Iris pigment epithelial cell (primary cell): ENCODE measurements at regions not wholly inside any gene's neighbourhood (a gene's known extent, or its start where the extent isn't known, plus 50 kb on each side); places are given as distances from the start of the nearest gene placed in this dataset.

Experiments
- DNase-seq: peaks from one replicate; pipeline ENCODE4 v3.0.0-alpha.2; 2011; ENCODE audit warnings: low read depth

DNA sequence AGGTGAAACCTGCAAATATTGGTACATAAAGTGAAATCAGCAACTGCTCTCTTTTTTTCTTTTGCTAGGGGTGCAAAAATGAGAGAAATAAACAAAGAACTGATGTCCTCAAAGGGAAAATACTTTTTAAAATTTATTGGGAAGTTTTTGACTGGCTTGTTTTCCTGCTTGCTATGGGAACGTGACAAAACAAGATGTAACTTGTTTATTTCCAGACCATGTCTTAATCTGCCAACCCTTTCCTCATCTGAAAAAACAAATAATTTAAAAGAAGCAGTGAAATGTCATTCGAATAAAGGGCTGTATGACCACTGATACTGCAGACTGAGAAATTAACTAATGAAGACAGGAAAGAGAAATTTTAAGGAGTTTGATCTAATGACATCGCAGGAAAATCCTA, 221.9 kb downstream of the CBLN4 start:
- DNase-seq = no peak

DNA sequence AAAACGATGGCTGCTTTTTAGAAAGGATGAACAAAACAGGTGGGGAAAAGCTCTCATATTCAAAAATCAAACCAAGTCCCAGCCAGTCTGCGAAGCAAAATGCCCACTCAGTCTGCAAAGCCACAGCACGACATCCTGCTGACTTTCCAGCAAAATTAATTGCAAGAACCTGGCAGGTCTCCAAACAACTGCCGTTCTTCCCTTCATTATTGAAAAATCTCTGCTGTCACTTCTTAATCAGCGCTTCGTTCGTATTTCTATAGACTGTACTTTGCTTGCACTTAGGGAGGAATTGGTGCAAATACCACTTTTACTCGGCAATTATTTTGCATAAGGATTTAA, 222.4 kb downstream of the CBLN4 start:
- DNase-seq = no peak

GRCh38 chr20:55782224-55782911, 223.0 kb downstream of the CBLN4 start:
- DNase-seq = no peak

DNA sequence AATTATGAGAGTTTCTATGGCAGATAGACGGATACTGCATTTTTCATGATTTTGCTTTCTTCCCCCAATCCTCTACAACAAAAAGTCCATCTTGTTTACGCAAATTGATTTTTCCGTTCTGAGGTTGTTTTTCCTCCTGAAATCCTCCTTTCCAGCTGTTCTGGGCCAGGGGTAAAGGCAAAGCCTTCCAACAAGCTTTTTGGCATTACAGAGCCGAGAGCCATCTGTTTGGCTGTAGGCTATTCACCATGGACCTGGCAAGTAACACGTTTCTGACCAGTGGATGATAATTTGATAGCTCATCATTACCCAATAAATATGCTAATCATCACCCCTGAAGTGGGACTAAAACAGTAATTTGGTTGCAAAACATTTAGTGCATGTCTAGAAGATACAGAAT, 226.5 kb downstream of the CBLN4 start:
- no peak for DNase-seq

- DNase-seq = no peak
Observed at GRCh38 chr20:55777641-55778040, 227.7 kb downstream of the CBLN4 start.

- DNase-seq = no peak
Observed at GRCh38 chr20:55776176-55776575, 229.1 kb downstream of the CBLN4 start.

- DNase-seq = no peak
Observed at GRCh38 chr20:55774628-55775027, 230.7 kb downstream of the CBLN4 start.

DNA sequence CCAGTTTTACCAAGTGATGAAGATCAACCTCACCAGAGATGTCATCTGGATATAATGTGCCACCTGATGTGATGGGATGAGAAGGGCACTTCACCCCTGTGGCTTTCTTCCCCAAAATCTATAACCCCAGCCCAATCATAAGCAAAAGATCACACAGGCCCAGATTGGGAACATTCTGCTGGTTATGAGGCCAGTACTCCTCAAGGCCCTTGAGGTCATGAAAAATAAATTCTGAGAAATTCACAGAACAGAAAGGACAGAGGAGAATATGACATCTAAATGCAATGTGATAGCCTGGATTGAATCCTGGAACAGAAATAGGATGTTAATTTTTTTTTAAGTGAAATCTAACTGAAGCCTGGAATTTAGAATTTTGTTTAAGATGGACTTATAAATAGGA, 243.5 kb downstream of the CBLN4 start:
- no peak for DNase-seq

GRCh38 chr20:55761100-55761499, 244.2 kb downstream of the CBLN4 start:
- DNase-seq = no peak

DNA sequence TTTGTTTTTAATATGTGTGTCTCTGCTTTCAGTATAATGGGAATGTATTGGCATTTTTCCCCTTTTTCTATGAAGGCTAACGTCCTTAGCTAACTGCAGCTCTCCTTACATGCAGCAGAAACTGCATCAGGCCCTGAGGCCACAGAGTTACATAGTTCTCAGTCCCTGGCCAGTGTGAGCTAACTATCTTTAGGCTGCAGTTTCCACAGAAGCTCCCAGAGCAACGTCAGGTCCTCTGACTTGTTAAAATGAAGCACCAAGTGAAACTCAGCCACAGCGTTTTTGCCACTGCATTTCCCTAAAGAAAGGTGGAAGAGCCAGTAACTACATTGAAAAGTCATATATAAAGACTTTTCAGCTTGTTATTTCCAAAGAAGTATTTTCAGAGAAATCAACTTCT, 244.7 kb downstream of the CBLN4 start:
- no peak for DNase-seq

GRCh38 chr20:55755861-55756260, 249.5 kb downstream of the CBLN4 start:
- DNase-seq = no peak

GRCh38 chr20:55755411-55755810, 249.9 kb downstream of the CBLN4 start:
- DNase-seq = no peak

DNA sequence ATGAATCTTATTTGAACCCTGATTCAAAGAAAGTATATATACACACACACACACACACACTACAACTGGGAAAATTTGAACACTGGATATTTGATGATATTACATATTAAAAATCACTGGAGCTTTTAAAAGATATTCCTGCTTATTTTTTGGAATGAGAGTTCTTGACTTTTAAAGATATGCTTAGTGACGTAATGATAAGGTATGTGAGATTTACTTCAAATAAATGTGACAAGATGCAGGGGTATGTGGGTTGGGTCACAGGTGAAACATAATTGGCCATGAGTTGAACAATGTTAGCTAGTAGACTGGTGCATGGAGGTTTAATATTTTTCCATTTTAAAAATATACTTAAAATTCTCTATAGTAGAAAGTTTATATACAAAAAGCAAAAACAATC, 258.6 kb downstream of the CBLN4 start:
- no peak for DNase-seq

DNA sequence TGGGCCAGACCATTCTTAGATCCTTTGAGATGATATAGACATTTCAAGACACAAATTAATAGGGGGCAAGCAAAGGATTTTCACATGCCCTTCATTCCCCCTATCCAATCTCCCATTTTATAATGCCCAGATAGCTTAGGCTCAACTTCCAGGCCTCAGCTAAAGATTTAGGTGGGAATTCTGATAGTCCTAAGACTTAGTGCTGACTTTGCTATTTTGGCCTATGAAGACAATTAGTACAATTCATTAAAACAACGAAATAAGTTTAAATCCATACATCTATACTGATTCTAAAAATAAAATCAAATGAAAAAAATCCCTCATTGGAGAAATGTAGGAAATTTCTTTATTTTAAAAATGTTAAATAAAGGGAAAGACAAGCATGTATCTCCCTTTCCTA, 259.5 kb downstream of the CBLN4 start:
- DNase-seq = no peak

GRCh38 chr20:55744896-55745295, 260.4 kb downstream of the CBLN4 start:
- no peak for DNase-seq

DNA sequence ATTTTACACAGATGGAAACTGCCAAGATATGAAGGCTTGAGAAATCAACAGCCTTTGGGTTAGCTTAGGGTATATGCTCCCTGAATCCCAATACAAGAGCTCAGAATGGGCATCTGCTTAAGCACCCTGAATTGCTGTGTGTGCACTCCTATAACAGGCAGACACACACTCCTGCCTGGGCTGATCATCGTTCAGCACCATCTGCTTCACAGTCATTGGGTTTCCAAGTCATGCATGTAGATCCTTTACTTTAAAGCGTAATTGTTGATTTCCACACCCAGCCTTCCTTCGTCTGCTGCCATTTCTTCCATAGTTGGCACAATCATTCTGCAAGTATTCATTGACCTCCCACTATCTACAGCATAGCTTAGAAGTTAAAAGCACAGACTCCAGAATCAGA, 263.5 kb downstream of the CBLN4 start:
- DNase-seq = no peak

GRCh38 chr20:55740076-55740475, 265.2 kb downstream of the CBLN4 start:
- DNase-seq = no peak

DNA sequence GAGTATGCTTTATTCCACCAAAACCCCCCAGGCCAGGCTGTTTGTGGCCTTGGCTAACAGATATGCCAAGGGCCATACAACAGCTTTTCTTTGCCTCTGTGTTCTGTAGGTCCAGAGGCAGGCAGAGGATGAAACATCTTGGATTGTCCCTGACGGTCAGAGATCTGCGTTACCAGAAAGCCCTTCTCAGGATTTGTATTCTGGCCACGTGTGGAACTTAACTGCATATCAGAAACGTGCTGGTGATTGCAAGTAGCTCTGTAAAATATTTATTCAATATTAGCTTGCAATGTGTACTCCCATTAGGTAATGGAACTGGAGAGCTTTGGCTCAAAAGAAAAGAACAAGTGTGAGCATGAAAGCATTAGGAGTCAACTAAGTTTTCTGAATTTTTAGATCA, 275.0 kb downstream of the CBLN4 start:
- DNase-seq = no peak

DNA sequence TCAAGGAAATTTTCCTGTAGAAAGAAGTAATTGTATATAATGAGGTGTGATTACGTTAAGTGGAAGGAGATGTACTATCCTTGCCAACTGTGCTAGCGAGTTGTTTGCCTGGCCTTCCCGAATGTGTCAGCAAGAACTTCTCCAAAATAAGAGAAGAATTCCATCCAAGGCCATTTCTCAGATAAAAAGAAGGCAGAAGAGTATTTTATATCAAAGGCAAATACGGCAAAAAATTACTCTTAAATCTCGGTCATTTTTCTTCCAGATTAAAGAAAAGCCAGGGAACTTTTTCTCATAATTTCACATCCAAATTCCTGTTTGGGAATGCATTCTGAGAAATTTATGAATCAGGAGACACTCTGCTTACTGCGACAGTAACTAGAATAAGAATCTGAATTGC, 290.6 kb downstream of the CBLN4 start:
- DNase-seq = no peak

DNA sequence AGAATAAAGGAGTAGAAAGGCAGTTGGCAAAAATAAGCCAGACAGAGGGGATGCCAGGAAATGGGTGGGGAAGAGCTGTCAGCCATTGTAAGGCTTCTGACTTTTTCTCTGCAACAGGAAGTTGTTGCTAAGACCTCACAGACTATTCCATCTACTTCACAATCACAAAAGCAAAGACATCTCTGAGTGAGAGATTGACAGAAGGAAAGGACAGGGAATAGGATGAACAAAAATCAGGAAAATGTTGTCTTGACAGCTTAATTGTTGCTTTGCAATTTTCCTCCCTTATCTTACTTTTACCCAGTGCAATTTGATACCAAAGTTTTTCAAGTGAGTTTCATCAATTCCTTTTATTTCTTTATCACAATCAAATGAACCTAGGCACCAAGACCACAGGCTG, 291.2 kb downstream of the CBLN4 start:
- DNase-seq = no peak

DNA sequence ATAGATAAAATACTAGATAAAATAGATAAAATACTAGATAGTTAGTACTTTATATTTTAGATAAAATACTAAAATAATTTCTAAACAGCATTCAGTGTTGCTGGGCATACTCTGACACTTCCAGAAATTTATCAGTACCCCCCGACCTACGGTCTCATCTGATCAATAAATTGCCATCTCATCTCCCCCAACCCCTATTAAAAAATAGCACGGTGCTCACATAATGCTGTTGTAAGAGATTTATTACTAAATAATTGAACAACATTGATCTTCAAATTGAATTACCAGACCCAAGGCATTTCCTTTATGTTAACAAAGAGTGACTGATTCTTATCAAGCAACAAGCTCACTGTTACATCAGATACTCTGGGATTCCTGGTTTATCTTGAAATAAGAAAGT, 300.9 kb downstream of the CBLN4 start:
- no peak for DNase-seq

DNA sequence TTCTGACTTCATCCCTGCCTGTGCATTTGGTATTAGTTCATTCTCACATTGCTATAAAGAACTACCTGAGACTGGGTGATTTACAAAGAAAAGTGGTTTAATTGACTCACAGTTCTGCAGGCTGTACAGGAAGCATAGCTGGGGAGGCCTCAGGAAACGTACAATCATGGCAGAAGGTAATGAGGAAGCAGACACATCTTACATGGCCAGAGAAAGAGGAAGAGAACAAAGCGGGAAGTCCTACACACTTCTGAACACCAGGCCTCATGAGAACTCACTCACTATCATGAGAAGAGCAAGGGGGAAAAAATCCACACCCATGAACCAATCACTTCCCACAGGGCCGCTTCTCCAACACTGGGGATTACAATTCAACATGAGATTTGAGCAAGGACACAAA, 303.9 kb downstream of the CBLN4 start:
- DNase-seq = no peak

DNA sequence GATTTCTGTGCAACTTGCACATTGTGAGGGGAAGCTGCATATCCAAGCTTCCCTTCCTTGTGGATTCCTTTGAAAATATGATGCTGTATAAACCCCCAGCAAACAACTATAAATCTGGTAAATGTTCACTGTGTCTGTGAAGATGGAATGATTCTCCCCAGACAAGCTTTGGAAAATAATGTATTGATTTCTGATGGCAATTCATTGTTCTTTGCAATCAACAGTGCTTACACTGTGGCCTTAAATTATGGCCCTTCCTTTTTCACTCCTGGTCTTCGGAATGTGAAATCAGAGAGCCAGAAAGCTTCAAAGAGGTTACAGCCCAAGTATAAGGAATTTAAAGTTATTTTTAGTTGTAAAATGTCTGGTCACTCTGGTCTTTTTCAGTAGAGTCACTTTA, 308.8 kb downstream of the CBLN4 start:
- no peak for DNase-seq

GRCh38 chr20:55693641-55694040, 311.7 kb downstream of the CBLN4 start:
- DNase-seq = no peak

DNA sequence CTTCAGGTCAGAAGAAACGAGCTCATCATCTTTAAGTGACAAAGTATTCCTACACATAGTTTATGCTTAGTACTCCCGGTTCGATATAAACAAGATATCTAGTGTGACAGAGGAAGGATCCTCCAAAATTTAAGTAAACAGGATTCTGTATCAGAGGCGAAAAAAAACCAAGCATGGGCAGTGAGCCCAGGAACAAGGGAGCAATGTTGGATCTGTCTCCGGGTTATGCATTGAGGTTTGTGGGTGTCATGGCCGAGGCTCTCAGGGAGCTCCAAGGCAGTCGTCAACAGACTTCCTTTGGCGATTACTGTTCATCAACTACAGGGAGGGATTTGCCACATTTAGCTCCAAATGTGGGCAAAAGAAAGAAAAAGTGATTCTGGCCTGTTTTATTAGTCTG, 319.5 kb downstream of the CBLN4 start:
- DNase-seq = no peak
